Glutamatergic neuron (in vitro differentiated cells): ENCODE measurements at regions not wholly inside any gene's neighbourhood (a gene's known extent, or its start where the extent isn't known, plus 50 kb on each side); places are given as distances from the start of the nearest gene placed in this dataset.

Source experiments
- DNase-seq: peaks from one replicate; pipeline ENCODE4 v3.0.0; 2022
- H3K27ac Mint-ChIP-seq: one replicate; pipeline ENCODE4 v1.8.0; 2020; ENCODE audit warnings: mild to moderate bottlenecking, mixed read lengths, inconsistent platforms; ENCODE audit not compliant: unreplicated experiment
- H3K27me3 Mint-ChIP-seq: one replicate; pipeline ENCODE4 v1.8.0; 2020; ENCODE audit warnings: mild to moderate bottlenecking, moderate library complexity, mixed read lengths, inconsistent platforms; ENCODE audit not compliant: unreplicated experiment
- H3K36me3 Mint-ChIP-seq: one replicate; pipeline ENCODE4 v1.8.0; 2020; ENCODE audit warnings: mild to moderate bottlenecking, mixed read lengths, inconsistent platforms; ENCODE audit not compliant: unreplicated experiment
- H3K4me1 Mint-ChIP-seq: one replicate; pipeline ENCODE4 v1.8.0; 2020; ENCODE audit warnings: mild to moderate bottlenecking, low read depth, mixed read lengths, inconsistent platforms; ENCODE audit not compliant: unreplicated experiment
- H3K4me3 Mint-ChIP-seq: one replicate; pipeline ENCODE4 v1.8.0; 2020; ENCODE audit warnings: mild to moderate bottlenecking, mixed read lengths, inconsistent platforms; ENCODE audit not compliant: unreplicated experiment
- H3K9me3 Mint-ChIP-seq: one replicate; pipeline ENCODE4 v1.8.0; 2020; ENCODE audit warnings: mild to moderate bottlenecking, moderate library complexity, mixed read lengths, inconsistent platforms; ENCODE audit not compliant: unreplicated experiment
- TF ChIP-seq, protein P1 (sequence below): fragments of 200-600 bp; sonication (generic); IDR thresholded peaks from one replicate; pipeline ENCODE4 v1.5.0; 2021; ENCODE audit not compliant: partially characterized antibody, unreplicated experiment

DNA sequence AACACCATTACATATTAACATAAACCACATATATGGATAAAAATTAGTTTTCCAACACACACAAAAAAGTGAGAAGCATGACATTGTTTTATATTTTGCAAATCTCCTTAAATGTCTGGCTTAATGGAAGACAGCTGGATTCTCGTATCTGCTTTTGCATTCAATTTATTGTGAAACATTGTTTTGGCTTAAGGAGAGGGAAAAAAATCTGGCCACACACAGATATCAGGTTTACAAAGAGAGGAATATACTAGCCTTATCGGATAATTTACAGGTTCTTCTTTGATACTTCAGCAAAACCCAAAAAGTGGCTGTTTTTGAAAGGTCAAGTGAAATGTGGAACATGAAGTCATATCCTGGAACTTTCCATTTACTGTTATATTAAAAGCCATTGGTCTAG lies 523.5 kb upstream of the ARGLU1 start:
- H3K4me1 Mint-ChIP-seq: no peaks in the 10 kb centered on the region
- no peaks in the 10 kb centered on the region for H3K27me3 Mint-ChIP-seq
- no peak overlapping the region for H3K4me3 Mint-ChIP-seq
- no peak for DNase-seq
- TF ChIP-seq, protein P1, sequence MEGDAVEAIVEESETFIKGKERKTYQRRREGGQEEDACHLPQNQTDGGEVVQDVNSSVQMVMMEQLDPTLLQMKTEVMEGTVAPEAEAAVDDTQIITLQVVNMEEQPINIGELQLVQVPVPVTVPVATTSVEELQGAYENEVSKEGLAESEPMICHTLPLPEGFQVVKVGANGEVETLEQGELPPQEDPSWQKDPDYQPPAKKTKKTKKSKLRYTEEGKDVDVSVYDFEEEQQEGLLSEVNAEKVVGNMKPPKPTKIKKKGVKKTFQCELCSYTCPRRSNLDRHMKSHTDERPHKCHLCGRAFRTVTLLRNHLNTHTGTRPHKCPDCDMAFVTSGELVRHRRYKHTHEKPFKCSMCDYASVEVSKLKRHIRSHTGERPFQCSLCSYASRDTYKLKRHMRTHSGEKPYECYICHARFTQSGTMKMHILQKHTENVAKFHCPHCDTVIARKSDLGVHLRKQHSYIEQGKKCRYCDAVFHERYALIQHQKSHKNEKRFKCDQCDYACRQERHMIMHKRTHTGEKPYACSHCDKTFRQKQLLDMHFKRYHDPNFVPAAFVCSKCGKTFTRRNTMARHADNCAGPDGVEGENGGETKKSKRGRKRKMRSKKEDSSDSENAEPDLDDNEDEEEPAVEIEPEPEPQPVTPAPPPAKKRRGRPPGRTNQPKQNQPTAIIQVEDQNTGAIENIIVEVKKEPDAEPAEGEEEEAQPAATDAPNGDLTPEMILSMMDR: no peak
- H3K27ac Mint-ChIP-seq: no peak overlapping the region
- peaks cover 2% of the 10 kb centered on the region for H3K9me3 Mint-ChIP-seq
- H3K36me3 Mint-ChIP-seq: no peaks in the 10 kb centered on the region

DNA sequence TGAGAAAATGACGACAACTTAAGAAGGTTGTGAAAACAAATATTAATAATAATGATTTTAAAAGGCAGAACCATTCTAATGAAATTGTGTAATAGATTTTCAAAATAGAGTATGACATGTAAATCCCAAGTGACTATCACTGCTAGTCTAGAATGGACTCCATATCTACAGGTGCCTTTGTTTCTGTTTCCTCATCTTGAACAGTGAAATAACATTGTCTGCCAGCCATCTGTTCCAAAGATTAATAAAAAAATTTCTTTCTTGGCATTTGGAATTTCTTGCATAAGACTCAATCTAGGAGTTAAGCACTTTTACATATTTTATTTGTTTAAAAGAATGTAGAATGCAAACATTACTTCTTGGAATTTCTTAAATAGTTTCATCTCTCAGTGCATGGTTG lies 520.1 kb upstream of the ARGLU1 start:
- Mint-ChIP-seq H3K4me3 (no peak overlapping the region), H3K27ac (no peak overlapping the region), H3K36me3 (no peaks in the 10 kb centered on the region)

DNA sequence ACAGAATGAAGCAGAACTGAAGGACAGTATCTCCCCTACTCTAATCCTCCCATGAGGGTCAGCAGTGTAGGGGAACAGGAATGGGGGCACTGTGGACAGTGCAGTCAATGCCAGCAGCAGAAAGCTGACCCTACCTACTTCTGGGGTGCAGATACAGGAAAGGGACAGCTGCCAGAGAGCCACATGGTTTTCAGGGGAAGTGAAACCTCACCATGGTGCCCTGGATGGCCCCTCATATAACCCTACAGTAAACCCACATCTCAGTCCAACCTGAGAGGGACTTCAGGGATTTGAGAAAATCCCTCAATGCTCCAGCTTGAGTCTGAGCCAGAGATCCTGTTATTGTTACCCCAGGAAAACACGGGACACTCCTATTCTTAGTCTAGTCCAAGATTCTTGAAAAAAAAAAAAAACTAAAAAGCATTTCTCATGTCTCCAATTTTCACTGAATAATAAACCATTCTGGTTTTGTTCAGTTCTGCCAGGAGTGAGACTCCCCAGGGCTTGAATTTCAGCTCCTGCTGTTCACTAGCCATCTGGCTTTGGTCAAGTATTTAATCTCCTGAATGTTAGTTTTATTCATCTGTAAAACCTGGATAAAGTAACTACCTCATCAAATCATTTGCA lies 511.6 kb upstream of the ARGLU1 start:
- DNase-seq: no peak
- TF ChIP-seq, protein P1: no peak
- peaks cover 7% of the 10 kb centered on the region for H3K9me3 Mint-ChIP-seq
- H3K4me3 Mint-ChIP-seq: no peak overlapping the region
- H3K36me3 Mint-ChIP-seq: peaks cover 14% of the 10 kb centered on the region
- H3K27ac Mint-ChIP-seq: peak overlapping the region; percentile 20
- H3K27me3 Mint-ChIP-seq: peaks cover 2% of the 10 kb centered on the region
- H3K4me1 Mint-ChIP-seq: peaks cover 18% of the 10 kb centered on the region

More for the DNA sequence above, 520.1 kb upstream of the ARGLU1 start:
- Mint-ChIP-seq H3K27me3 (no peaks in the 10 kb centered on the region), H3K9me3 (no peaks in the 10 kb centered on the region), H3K4me1 (no peaks in the 10 kb centered on the region)
- no peak for DNase-seq
- TF ChIP-seq, protein P1: no peak

DNA sequence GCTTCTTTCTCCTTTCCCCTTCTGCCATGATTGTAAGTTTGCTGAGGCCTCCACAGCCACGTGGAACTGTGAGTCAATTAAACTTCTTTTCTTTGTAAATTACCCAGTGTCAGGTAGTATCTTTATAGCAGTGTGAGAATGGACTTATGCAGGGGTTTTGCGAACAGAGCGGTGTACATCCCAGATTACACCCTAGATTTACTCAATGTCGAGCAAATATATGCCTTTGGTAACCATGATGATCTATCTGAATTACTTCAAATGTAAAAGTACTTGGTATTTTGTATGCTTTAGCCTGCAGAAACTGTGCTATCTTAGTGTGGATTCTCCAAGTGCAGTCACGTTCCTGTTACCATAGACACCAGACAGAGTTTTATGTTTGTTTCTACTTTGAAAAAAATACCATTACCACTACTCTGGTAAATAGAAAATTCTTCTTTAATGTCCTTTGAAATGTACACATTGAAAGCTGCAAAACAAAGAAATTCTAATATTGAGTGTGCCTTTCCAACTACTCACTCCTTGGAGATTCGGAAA lies 510.4 kb upstream of the ARGLU1 start:
- H3K4me1 Mint-ChIP-seq: peaks cover 20% of the 10 kb centered on the region
- H3K4me3 Mint-ChIP-seq: peak overlapping the region; percentile 53
- H3K36me3 Mint-ChIP-seq: peaks cover 14% of the 10 kb centered on the region
- H3K27ac Mint-ChIP-seq: no peak overlapping the region
- peaks cover 2% of the 10 kb centered on the region for H3K27me3 Mint-ChIP-seq
- peaks cover 7% of the 10 kb centered on the region for H3K9me3 Mint-ChIP-seq
- TF ChIP-seq, protein P1: no peak
- DNase-seq: no peak

DNA sequence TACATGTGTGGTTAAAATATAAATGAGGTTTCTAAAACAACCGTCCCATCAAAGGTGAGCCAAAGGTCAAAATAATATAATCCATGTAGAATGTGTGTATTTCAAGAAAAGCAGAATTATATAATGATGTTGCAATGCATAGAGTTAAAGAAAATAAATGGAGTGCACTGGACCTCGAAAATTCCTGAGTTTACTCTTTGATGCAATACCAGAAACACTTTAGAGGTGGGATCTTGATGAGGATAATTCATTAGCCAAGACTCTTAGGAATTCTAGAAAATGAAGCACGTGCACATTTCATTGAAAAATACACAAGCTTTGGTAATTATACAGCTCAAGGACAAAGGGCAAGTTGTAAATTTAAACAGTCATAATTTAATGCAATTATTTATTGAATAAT lies 508.9 kb upstream of the ARGLU1 start:
- Mint-ChIP-seq H3K36me3 (peaks cover 14% of the 10 kb centered on the region), H3K27ac (no peak overlapping the region), H3K4me3 (no peak overlapping the region), H3K9me3 (peaks cover 7% of the 10 kb centered on the region), H3K27me3 (peaks cover 2% of the 10 kb centered on the region), H3K4me1 (peaks cover 20% of the 10 kb centered on the region)
- no peak for DNase-seq
- TF ChIP-seq, protein P1: no peak
